ENCODE measurements at regions not wholly inside any gene's neighbourhood (a gene's known extent, or its start where the extent isn't known, plus 50 kb on each side); places are given as distances from the start of the nearest gene placed in this dataset.

- FAIRE-seq: no peak
These were observed 326.1 kb downstream of the IL15 start for GRCh38 chr4:141962486-141962885.

DNA sequence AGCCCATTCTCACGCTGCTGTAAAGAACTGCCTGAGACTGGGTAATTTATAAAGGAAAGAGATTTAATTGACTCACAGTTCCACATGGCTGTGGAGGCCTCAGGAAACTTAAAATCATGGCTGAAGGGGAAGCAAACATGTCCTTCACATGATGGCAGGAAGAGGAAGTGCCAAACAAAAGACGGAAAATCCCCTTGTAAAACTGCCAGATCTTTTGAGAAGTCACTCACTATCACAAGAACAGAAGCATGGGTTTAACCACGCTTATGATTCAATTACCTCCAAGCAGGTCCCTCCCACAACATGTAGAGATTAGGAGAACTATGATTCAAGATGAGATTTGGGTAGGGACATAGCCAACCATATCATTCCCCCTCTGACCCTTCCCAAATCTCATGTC lies 335.5 kb downstream of the IL15 start:
- Histone ChIP-seq H2AFZ (ENCODE audit: low read length) (no peak overlapping the region), H3K79me2 (ENCODE audit: insufficient read depth, low read length) (no peaks in the 10 kb centered on the region), H3K9ac (ENCODE audit: insufficient read depth, low read depth, low read length) (no peak overlapping the region), H3K4me1 (ENCODE audit: insufficient read depth, low read length) (no peaks in the 10 kb centered on the region), H4K20me1 (ENCODE audit: insufficient read depth, low read length) (no peaks in the 10 kb centered on the region), H3K9me3 (ENCODE audit: low read length) (peaks cover 79% of the 10 kb centered on the region), H3K27ac (ENCODE audit: extremely low read length, insufficient read depth, low read length) (no peak overlapping the region), H3K36me3 (replicated peaks in 1 of 2; ENCODE audit: control insufficient read depth in 1 of 2, insufficient read depth in 2 of 2, low read length in 2 of 2) (no peaks in the 10 kb centered on the region), H3K27me3 (ENCODE audit: control insufficient read depth in 1 of 2, insufficient read depth in 2 of 2, low read length in 2 of 2) (no peaks in the 10 kb centered on the region), H3K4me3 (replicated peaks in 1 of 3; ENCODE audit: insufficient read depth in 1 of 3, low read depth in 2 of 3, low read length in 3 of 3) (no peak overlapping the region), H3K4me2 (ENCODE audit: low read depth, low read length) (no peak overlapping the region)
- BruUV-seq (replicated peaks): no TSS peak
- ATAC-seq: no peak
- FAIRE-seq: no peak
- 7% methylated on average over 3 of the region's 3 CpGs for WGBS (ENCODE audit: low lambda C conversion rate)
- DNase-seq (ENCODE audit: low spot score): no peak
- ChIA-PET CTCF (ENCODE audit: low intra/inter-chr PET ratio, low total read pairs) (no interaction called here), POLR2A (no interaction called here)
- intact Hi-C loops (cut with micrococcal nuclease; ENCODE audit: unreplicated experiment): no loop called here
- in situ Hi-C loops (cut with HindIII; ENCODE audit: extremely low pct_ligation_motif_present, low pct_unique_long_range_greater_than_20kb): no loop called here
- no peak for TF ChIP-seq NCOA5 (CRISPR knock-in tag; IDR thresholded peaks at IDR 0.05)
- TF ChIP-seq ZFP41 (CRISPR knock-in tag; IDR thresholded peaks at IDR 0.05; ENCODE audit: borderline replicate concordance): no peak
- TF ChIP-seq ZNF749 (CRISPR knock-in tag; IDR thresholded peaks at IDR 0.05; ENCODE audit: borderline replicate concordance): no peak
- TF ChIP-seq ZBTB25 (CRISPR knock-in tag; IDR thresholded peaks at IDR 0.05): no peak
- TF ChIP-seq, protein P1, sequence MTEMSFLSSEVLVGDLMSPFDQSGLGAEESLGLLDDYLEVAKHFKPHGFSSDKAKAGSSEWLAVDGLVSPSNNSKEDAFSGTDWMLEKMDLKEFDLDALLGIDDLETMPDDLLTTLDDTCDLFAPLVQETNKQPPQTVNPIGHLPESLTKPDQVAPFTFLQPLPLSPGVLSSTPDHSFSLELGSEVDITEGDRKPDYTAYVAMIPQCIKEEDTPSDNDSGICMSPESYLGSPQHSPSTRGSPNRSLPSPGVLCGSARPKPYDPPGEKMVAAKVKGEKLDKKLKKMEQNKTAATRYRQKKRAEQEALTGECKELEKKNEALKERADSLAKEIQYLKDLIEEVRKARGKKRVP (CRISPR knock-in tag; IDR thresholded peaks at IDR 0.05): no peak
- TF ChIP-seq, protein P2, sequence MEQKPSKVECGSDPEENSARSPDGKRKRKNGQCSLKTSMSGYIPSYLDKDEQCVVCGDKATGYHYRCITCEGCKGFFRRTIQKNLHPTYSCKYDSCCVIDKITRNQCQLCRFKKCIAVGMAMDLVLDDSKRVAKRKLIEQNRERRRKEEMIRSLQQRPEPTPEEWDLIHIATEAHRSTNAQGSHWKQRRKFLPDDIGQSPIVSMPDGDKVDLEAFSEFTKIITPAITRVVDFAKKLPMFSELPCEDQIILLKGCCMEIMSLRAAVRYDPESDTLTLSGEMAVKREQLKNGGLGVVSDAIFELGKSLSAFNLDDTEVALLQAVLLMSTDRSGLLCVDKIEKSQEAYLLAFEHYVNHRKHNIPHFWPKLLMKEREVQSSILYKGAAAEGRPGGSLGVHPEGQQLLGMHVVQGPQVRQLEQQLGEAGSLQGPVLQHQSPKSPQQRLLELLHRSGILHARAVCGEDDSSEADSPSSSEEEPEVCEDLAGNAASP (CRISPR knock-in tag; IDR thresholded peaks at IDR 0.05; ENCODE audit: borderline replicate concordance): no peak
- no peak for TF ChIP-seq TOPORS (CRISPR knock-in tag; IDR thresholded peaks at IDR 0.05)

More at GRCh38 chr4:141962486-141962885, 326.1 kb downstream of the IL15 start:
- no peaks in the 10 kb centered on the region for H4K20me1 ChIP-seq (ENCODE audit: insufficient read depth, low read length)
- CTCF ChIA-PET (ENCODE audit: low intra/inter-chr PET ratio, low total read pairs): no interaction called here
- no peaks in the 10 kb centered on the region for H3K27me3 ChIP-seq (ENCODE audit: control insufficient read depth in 1 of 2, insufficient read depth in 2 of 2, low read length in 2 of 2)
- H3K4me3 ChIP-seq (replicated peaks in 1 of 3; ENCODE audit: insufficient read depth in 1 of 3, low read depth in 2 of 3, low read length in 3 of 3): no peak overlapping the region
- H3K27ac ChIP-seq (ENCODE audit: extremely low read length, insufficient read depth, low read length): no peak overlapping the region
- ATAC-seq: no peak
- no TSS peak for BruUV-seq (replicated peaks)
- POLR2A ChIA-PET: no interaction called here
- 0% methylated on average over 1 of the region's 1 CpG for WGBS (ENCODE audit: low lambda C conversion rate)
- DNase-seq (ENCODE audit: low spot score): no peak
- H3K4me1 ChIP-seq (ENCODE audit: insufficient read depth, low read length): no peaks in the 10 kb centered on the region
- no peaks in the 10 kb centered on the region for H3K79me2 ChIP-seq (ENCODE audit: insufficient read depth, low read length)
- intact Hi-C loops (cut with micrococcal nuclease; ENCODE audit: unreplicated experiment): no loop called here
- no peak overlapping the region for H2AFZ ChIP-seq (ENCODE audit: low read length)
- in situ Hi-C loops (cut with HindIII; ENCODE audit: extremely low pct_ligation_motif_present, low pct_unique_long_range_greater_than_20kb): no loop called here
- no peak overlapping the region for H3K9ac ChIP-seq (ENCODE audit: insufficient read depth, low read depth, low read length)
- no peaks in the 10 kb centered on the region for H3K36me3 ChIP-seq (replicated peaks in 1 of 2; ENCODE audit: control insufficient read depth in 1 of 2, insufficient read depth in 2 of 2, low read length in 2 of 2)
- TF ChIP-seq ZNF543 (CRISPR knock-in tag; IDR thresholded peaks at IDR 0.05) (no peak), USF2 (IDR thresholded peaks at IDR 0.05; ENCODE audit: low read depth, low read length) (no peak), USF2 (CRISPR knock-in tag; IDR thresholded peaks at IDR 0.05; ENCODE audit: borderline replicate concordance) (no peak), HMGA1 (CRISPR knock-in tag; conservative IDR thresholded peaks at IDR 0.05) (no peak), ZNF282 (IDR thresholded peaks at IDR 0.05; ENCODE audit: partially characterized antibody) (no peak)
- no peak overlapping the region for H3K4me2 ChIP-seq (ENCODE audit: low read depth, low read length)
- H3K9me3 ChIP-seq (ENCODE audit: low read length): peaks cover 41% of the 10 kb centered on the region
